Ammon's horn (tissue), 1 donor: ENCODE measurements at regions not wholly inside any gene's neighbourhood (a gene's known extent, or its start where the extent isn't known, plus 50 kb on each side); places are given as distances from the start of the nearest gene placed in this dataset.

Experiments used
- DNase-seq: peaks from one replicate; pipeline ENCODE4 v3.0.0-alpha.2; 2016; ENCODE audit warnings: low spot score

GRCh38 chr2:8197825-8198224 is 484.0 kb upstream of the ID2 start:
- DNase-seq: no peak

- no peak for DNase-seq
Observed at GRCh38 chr2:8198766-8199382, 483.0 kb upstream of the ID2 start.

- DNase-seq: no peak
Observed at GRCh38 chr2:8202132-8202531, 479.7 kb upstream of the ID2 start.

- DNase-seq: no peak
Observed at GRCh38 chr2:8203364-8203763, 478.5 kb upstream of the ID2 start.

GRCh38 chr2:8204711-8205110 is 477.1 kb upstream of the ID2 start:
- DNase-seq: no peak

GRCh38 chr2:8209494-8209893 is 472.4 kb upstream of the ID2 start:
- no peak for DNase-seq

- no peak for DNase-seq
Observed at GRCh38 chr2:8211384-8211783, 470.5 kb upstream of the ID2 start.

- no peak for DNase-seq
Observed at GRCh38 chr2:8212239-8212638, 469.6 kb upstream of the ID2 start.

GRCh38 chr2:8214036-8214615 is 467.7 kb upstream of the ID2 start:
- DNase-seq: no peak

- no peak for DNase-seq
Observed at GRCh38 chr2:8215159-8215863, 466.5 kb upstream of the ID2 start.

GRCh38 chr2:8215982-8216381 is 465.9 kb upstream of the ID2 start:
- no peak for DNase-seq

GRCh38 chr2:8216397-8216796 is 465.5 kb upstream of the ID2 start:
- DNase-seq: no peak

GRCh38 chr2:8217468-8218030 is 464.3 kb upstream of the ID2 start:
- no peak for DNase-seq

- no peak for DNase-seq
Observed at GRCh38 chr2:8219096-8219495, 462.8 kb upstream of the ID2 start.

- DNase-seq: no peak
Observed at GRCh38 chr2:8219631-8220355, 462.1 kb upstream of the ID2 start.

GRCh38 chr2:8222979-8223694 is 458.7 kb upstream of the ID2 start:
- no peak for DNase-seq

GRCh38 chr2:8223695-8224346 is 458.0 kb upstream of the ID2 start:
- no peak for DNase-seq

GRCh38 chr2:8224347-8225190 is 457.3 kb upstream of the ID2 start:
- no peak for DNase-seq

GRCh38 chr2:8225266-8225665 is 456.6 kb upstream of the ID2 start:
- no peak for DNase-seq

- no peak for DNase-seq
Observed at GRCh38 chr2:8225798-8226197, 456.1 kb upstream of the ID2 start.
